Skin epidermis (tissue), 12 donors: ENCODE measurements at regions not wholly inside any gene's neighbourhood (a gene's known extent, or its start where the extent isn't known, plus 50 kb on each side); places are given as distances from the start of the nearest gene placed in this dataset.

ENCODE experiments used
- H3K27ac ChIP-seq, 21 experiments: fragments of 200-600 bp; sonication (generic) in 11 of 21; one replicate each; pipeline ENCODE4 v1.5.0; 2020; ENCODE audit warnings: mild to moderate bottlenecking in 3 of 21, inconsistent platforms in 2 of 21, moderate library complexity in 2 of 21
- H3K4me3 ChIP-seq, 7 experiments: fragments of 200-600 bp; sonication (generic) in 2 of 7; one replicate each; pipeline ENCODE4 v1.5.0; 2020; ENCODE audit warnings: inconsistent platforms in 2 of 7, mild to moderate bottlenecking in 2 of 7, moderate library complexity in 1 of 7

DNA sequence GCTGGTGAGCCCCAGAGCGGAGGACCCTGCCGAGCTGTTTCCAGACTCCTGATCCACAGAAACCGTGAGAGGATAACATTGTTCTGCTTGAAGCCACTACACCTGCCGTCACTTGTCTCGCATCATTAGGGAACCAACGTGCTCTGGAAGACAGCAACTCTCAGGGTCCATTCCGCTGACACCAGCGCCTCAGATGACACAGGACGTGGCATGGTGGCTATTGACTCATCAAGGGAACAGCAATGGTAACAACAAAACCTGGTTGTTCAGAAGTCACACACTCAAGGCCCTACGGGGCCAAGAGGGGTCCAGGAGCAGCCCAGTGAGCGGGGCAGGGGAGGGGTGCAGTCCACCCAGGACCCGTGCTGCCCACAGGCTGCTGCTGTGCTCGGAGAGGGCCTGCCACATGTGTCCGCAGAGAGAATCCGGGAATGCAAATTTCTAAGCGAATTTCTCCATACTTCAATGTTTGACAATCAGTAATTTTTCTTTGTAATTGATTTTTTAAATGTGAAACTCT, 110.4 kb downstream of the TTLL2 start:
- H3K4me3 ChIP-seq, result no peak overlapping the region
- H3K27ac ChIP-seq, result no peak overlapping the region

DNA sequence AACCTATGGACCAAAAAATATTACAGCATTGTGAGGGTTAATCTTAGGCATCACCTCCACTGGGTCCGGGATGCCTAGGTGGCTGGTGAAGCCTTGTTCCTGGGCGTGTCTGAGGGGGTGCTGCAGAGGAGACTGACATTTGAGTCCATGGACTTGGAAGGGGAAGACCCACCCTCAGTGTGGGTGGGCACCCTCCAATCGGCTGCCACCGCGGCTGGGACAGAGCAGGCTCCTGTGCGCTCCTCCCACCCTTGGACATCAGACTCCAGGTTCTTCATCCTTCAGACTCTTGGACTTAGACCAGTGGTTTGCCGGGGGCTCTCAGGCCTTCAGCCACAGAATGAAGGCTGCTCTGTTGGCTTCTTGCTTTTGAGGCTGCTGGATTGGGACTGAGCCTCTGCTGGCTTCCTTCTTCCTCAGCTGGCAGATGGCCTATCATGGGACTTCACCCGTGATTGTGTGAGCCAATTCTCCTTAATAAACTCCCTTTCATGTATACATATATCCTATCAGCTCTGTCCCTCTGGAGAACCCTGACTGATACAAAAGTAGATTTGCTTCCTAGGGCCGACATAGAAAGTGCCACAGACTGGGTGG, 113.1 kb downstream of the TTLL2 start:
- Histone ChIP-seq H3K4me3 (no peak overlapping the region), H3K27ac (no peak overlapping the region)

DNA sequence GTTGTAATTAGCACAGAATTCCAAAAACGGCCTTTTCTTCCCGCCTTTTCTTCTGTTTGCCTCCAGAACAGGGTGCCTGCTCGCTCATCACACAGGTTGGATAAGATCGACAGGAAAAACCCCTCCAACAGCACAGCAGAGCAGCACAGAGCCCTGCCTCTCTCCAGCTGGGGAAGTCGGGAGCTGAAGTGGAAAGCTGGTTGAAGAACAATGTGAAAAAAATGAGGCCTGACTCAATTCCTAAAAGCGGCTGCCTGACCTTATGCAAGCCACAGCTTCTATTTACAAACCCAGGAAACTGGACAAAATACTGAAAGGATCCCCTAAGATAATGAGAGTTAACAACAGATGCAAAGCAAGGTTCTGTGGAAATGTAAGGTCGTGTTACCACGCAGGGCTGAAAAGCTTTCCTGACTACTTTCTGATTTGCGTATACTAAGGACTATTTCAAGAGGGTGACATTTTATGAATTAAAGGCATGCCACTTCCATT, 116.9 kb downstream of the TTLL2 start:
- no peak overlapping the region for H3K27ac ChIP-seq
- H3K4me3 ChIP-seq, result no peak overlapping the region

DNA sequence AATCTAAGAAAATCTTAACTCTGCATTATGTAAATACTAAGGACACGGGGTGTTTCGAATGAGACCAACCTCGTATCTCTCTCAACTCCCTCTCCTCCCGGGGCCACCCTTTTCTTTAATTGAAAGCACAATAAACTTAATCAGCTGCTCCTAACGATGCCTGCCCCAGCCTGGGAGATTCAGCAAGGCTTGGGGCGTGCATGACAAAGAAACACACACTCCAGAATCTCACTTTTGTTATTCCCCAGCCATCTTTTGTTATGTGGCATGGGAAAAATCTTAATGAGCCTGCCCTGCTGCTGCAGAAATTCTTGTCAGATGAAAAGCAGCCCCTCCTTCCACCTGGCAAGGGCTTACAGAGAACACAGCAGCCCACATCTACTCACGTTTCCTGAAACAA, 117.4 kb downstream of the TTLL2 start:
- H3K4me3 ChIP-seq, result no peak overlapping the region
- no peak overlapping the region for H3K27ac ChIP-seq

- H3K4me3 ChIP-seq, result no peak overlapping the region
- no peak overlapping the region for H3K27ac ChIP-seq
These were observed 118.2 kb downstream of the TTLL2 start for GRCh38 chr6:167442796-167443680.

GRCh38 chr6:167444602-167445346, 119.9 kb downstream of the TTLL2 start:
- H3K27ac ChIP-seq, result no peak overlapping the region
- no peak overlapping the region for H3K4me3 ChIP-seq

- Histone ChIP-seq H3K4me3 (no peak overlapping the region), H3K27ac (no peak overlapping the region)
These were observed 120.7 kb downstream of the TTLL2 start for GRCh38 chr6:167445568-167445967.

DNA sequence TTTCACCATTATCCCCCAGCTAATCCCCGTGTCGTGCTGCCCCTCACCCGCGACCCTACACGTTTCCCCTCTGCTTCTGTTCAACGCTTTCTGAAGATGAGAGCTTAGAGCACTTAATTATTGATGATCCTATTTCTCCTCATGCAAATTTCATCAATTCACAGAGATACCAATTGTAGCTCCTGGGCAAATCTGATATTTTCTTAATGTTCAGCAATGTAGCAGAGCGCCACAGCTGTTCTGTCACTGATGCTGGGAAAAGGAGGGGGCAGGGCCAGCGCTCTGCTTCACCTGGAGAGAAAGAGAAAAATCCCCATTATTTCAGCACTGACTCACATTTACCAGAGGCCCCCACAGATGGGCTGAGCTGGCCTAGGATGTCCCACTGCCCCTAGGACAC, 121.2 kb downstream of the TTLL2 start:
- H3K27ac ChIP-seq, result no peak overlapping the region

GRCh38 chr6:167446971-167447370, 122.1 kb downstream of the TTLL2 start:
- Histone ChIP-seq H3K4me3 (no peak overlapping the region), H3K27ac (no peak overlapping the region)

More for the DNA sequence above, 121.2 kb downstream of the TTLL2 start:
- no peak overlapping the region for H3K4me3 ChIP-seq

- Histone ChIP-seq H3K27ac (no peak overlapping the region), H3K4me3 (no peak overlapping the region)
These were observed 123.5 kb downstream of the TTLL2 start for GRCh38 chr6:167448378-167448777.

DNA sequence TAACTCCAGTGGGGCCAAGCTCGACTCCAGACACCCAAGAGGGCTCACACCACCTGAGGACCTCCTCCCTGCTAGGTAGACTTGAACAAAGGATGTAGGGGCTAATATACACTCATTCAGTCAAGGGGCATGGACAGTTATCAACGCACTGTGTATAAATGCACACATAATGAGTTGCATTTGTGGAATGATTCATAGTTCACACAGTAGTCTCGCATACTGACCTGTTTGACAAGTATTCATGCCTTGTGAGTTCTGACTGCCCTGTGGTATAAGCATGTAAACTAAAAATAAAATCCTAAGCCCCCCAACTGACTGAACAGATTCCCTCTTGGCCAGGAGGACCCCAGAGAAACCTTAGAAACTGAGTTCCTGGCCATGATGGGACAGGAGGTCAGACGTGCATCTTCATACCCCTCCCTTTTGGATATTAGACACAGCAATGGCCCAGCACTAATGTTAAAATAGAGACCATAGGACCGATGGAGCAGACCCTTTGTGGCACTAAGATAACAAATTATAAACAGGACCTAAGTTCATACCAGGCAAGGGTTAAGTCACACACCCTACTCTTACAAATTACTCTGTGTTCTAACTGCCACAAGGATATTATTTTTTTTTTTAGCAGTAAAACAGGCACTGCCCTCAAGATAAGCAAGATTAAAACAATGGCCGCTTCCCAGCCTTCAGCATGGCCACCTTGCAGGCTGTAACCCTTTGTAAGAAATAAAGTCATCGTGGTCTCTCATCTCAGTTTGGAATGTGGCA, 124.4 kb downstream of the TTLL2 start:
- H3K27ac ChIP-seq, result no peak overlapping the region
- no peak overlapping the region for H3K4me3 ChIP-seq

DNA sequence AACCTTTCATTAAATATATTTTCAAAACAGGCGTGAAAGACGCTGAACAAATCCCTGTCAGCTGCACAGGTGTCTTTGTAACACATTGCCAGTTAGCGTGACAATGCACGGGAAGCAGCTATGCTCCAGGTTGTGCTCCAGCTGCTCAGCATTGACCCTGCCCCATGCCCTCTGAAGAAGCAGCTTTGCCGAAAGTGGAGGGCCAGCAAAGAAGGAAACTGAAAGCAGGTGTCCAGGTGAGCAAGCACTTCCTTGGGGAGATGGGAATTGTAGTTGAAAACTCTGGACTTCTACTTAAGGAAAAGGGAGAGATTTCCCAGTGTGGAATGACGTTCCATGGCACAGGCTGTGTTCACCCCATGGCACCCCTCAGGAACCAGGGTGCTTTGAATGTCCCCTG, 125.7 kb downstream of the TTLL2 start:
- no peak overlapping the region for H3K27ac ChIP-seq
- no peak overlapping the region for H3K4me3 ChIP-seq

- Histone ChIP-seq H3K4me3 (no peak overlapping the region), H3K27ac (no peak overlapping the region)
These were observed 127.6 kb downstream of the TTLL2 start for GRCh38 chr6:167452338-167453081.

DNA sequence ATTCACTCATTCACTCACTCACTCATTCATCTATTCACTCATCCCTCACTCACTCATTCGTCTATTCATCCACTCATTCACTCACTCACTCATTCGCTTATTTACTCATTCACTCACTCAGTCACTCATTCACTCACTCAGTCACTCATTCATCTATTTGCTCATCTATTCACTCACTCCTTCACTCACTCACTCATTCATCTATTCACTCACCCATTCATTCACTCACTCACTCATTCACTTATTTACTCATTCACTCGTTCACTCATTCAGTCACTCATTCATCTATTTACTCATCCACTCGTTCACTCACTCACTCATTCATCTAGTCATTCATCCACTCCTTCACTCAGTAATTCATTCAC, 128.2 kb downstream of the TTLL2 start:
- Histone ChIP-seq H3K27ac (no peak overlapping the region), H3K4me3 (no peak overlapping the region)

GRCh38 chr6:167454003-167454402, 129.1 kb downstream of the TTLL2 start:
- Histone ChIP-seq H3K4me3 (no peak overlapping the region), H3K27ac (no peak overlapping the region)

DNA sequence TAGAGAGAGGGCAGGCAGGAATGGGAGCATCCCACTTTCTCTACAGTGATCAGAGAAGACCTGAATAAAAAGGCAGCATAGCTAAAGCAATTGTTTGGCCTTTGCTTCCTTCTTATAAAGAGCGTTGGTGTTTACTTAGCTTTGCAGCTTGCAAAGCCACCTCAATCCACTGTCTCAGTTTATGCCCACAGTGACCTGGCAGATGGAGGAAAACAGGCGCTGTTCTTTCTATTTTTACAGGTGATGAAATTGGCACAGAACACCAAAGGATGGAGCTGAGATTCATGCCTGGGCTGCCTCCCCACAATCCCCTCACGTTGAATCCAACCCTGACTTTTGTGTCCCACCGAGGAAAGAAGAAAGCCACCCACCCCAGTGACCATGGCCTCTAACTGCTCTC, 130.5 kb downstream of the TTLL2 start:
- Histone ChIP-seq H3K4me3 (no peak overlapping the region), H3K27ac (no peak overlapping the region)

- no peak overlapping the region for H3K27ac ChIP-seq
- no peak overlapping the region for H3K4me3 ChIP-seq
These were observed 137.8 kb downstream of the TTLL2 start for GRCh38 chr6:167462514-167463312.

DNA sequence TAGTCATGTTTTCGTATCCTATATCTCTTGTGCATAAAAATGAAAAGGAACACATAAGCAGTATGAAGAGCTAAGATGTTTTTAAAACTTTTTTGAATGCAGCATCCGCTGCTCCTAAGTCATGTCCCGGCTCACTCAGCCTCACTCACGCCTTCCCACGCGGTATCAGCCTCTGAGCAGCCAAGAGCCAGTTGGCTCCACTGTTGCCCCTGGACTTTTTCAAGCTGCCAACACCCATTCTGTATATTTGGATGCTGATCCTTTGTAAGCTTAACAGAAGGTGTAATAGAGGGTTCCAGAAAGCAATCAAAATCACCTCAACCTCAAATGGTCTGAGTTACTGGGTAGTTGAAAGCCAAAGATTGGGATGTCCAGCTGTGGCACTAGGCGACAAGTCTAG, 139.3 kb downstream of the TTLL2 start:
- Histone ChIP-seq H3K4me3 (no peak overlapping the region), H3K27ac (no peak overlapping the region)
